ENCODE measurements at regions not wholly inside any gene's neighbourhood (a gene's known extent, or its start where the extent isn't known, plus 50 kb on each side); places are given as distances from the start of the nearest gene placed in this dataset.

- Histone ChIP-seq H3K4me3 (no peak overlapping the region), H3K36me3 (no peaks in the 10 kb centered on the region), H3K27me3 (no peaks in the 10 kb centered on the region), H3K9me3 (no peaks in the 10 kb centered on the region), H3K27ac (no peak overlapping the region), H3K4me1 (no peaks in the 10 kb centered on the region)
- no peak for TF ChIP-seq POLR2A (IDR thresholded peaks at IDR 0.05)
- no peak for TF ChIP-seq CTCF (IDR thresholded peaks at IDR 0.05)
- no peak for DNase-seq
Measured at GRCh38 chr4:59024257-59024656, 1914.1 kb upstream of the IGFBP7 start.

GRCh38 chr4:59037812-59038211 is 1927.6 kb upstream of the IGFBP7 start:
- H3K36me3 ChIP-seq, result no peaks in the 10 kb centered on the region
- H3K27ac ChIP-seq, result no peak overlapping the region
- no peaks in the 10 kb centered on the region for H3K27me3 ChIP-seq
- no peaks in the 10 kb centered on the region for H3K9me3 ChIP-seq
- no peaks in the 10 kb centered on the region for H3K4me1 ChIP-seq
- H3K4me3 ChIP-seq, result no peak overlapping the region
- no peak for DNase-seq
- TF ChIP-seq POLR2A (IDR thresholded peaks at IDR 0.05) (no peak), CTCF (IDR thresholded peaks at IDR 0.05) (no peak)

- Histone ChIP-seq H3K4me1 (no peaks in the 10 kb centered on the region), H3K27me3 (no peaks in the 10 kb centered on the region), H3K9me3 (no peaks in the 10 kb centered on the region), H3K36me3 (no peaks in the 10 kb centered on the region), H3K27ac (no peak overlapping the region), H3K4me3 (no peak overlapping the region)
- TF ChIP-seq POLR2A (IDR thresholded peaks at IDR 0.05) (no peak), CTCF (IDR thresholded peaks at IDR 0.05) (no peak)
- DNase-seq, result no peak
Measured at GRCh38 chr4:59039046-59039445, 1928.9 kb upstream of the IGFBP7 start.

GRCh38 chr4:59044286-59044900 is 1934.2 kb upstream of the IGFBP7 start:
- Histone ChIP-seq H3K4me1 (no peaks in the 10 kb centered on the region), H3K27ac (no peak overlapping the region), H3K9me3 (no peaks in the 10 kb centered on the region), H3K27me3 (no peaks in the 10 kb centered on the region), H3K36me3 (no peaks in the 10 kb centered on the region), H3K4me3 (no peak overlapping the region)
- TF ChIP-seq POLR2A (IDR thresholded peaks at IDR 0.05) (no peak), CTCF (IDR thresholded peaks at IDR 0.05) (no peak)
- DNase-seq, result no peak

GRCh38 chr4:59054086-59054485 is 1943.9 kb upstream of the IGFBP7 start:
- Histone ChIP-seq H3K27ac (no peak overlapping the region), H3K36me3 (no peaks in the 10 kb centered on the region), H3K4me3 (no peak overlapping the region), H3K27me3 (no peaks in the 10 kb centered on the region), H3K4me1 (no peaks in the 10 kb centered on the region), H3K9me3 (no peaks in the 10 kb centered on the region)
- no peak for DNase-seq
- TF ChIP-seq POLR2A (IDR thresholded peaks at IDR 0.05) (no peak), CTCF (IDR thresholded peaks at IDR 0.05) (no peak)

GRCh38 chr4:59057804-59058203 is 1947.6 kb upstream of the IGFBP7 start:
- DNase-seq, result no peak
- Histone ChIP-seq H3K27me3 (no peaks in the 10 kb centered on the region), H3K9me3 (no peaks in the 10 kb centered on the region), H3K36me3 (no peaks in the 10 kb centered on the region), H3K27ac (no peak overlapping the region), H3K4me3 (no peak overlapping the region), H3K4me1 (no peaks in the 10 kb centered on the region)
- no peak for TF ChIP-seq POLR2A (IDR thresholded peaks at IDR 0.05)
- TF ChIP-seq CTCF (IDR thresholded peaks at IDR 0.05), result no peak

All from Peyer's patch (tissue), 4 donors.